Mesenchymal stem cell (in vitro differentiated cells and primary cell): ENCODE measurements at regions not wholly inside any gene's neighbourhood (a gene's known extent, or its start where the extent isn't known, plus 50 kb on each side); places are given as distances from the start of the nearest gene placed in this dataset.

Experiments used
- DNase-seq: peaks from one replicate; pipeline ENCODE4 v3.0.0-alpha.2; 2013
- H2AFZ ChIP-seq: one replicate; pipeline ENCODE4 v1.6.1; 2013; ENCODE audit warnings: low read depth, mild to moderate bottlenecking, control low read depth, inconsistent platforms, low read length, moderate library complexity
- H2AK5ac ChIP-seq: 2 replicates; pipeline ENCODE4 v1.6.1; 2013; ENCODE audit warnings: low read length, moderate library complexity, mild to moderate bottlenecking, inconsistent platforms; ENCODE audit not compliant: severe bottlenecking
- H2BK120ac ChIP-seq: one replicate; pipeline ENCODE4 v1.6.1; 2013; ENCODE audit warnings: low read depth, mild to moderate bottlenecking, inconsistent platforms, low read length, moderate library complexity
- H2BK12ac ChIP-seq, 2 experiments: one replicate each; pipeline ENCODE4 v1.6.1; 2013; ENCODE audit warnings: inconsistent platforms in 2 of 2, low read length in 2 of 2, mild to moderate bottlenecking in 2 of 2, moderate library complexity in 2 of 2, control low read depth in 1 of 2
- H2BK15ac ChIP-seq: one replicate; pipeline ENCODE4 v1.6.1; 2013; ENCODE audit warnings: mild to moderate bottlenecking, low read depth, inconsistent platforms; ENCODE audit not compliant: poor library complexity, severe bottlenecking
- H2BK5ac ChIP-seq: 2 replicates; pipeline ENCODE4 v1.6.1; 2013; ENCODE audit warnings: low read depth, mild to moderate bottlenecking, low read length, control low read depth, inconsistent platforms; ENCODE audit not compliant: poor library complexity, severe bottlenecking
- H3K14ac ChIP-seq, 2 experiments: one replicate each; pipeline ENCODE4 v1.6.1; 2013; ENCODE audit warnings: inconsistent platforms in 2 of 2, low read length in 2 of 2, control low read depth in 1 of 2, mild to moderate bottlenecking in 1 of 2, moderate library complexity in 1 of 2
- H3K18ac ChIP-seq, 2 experiments: one replicate each; pipeline ENCODE4 v1.6.1; 2013; ENCODE audit warnings: inconsistent platforms in 2 of 2, low read length in 2 of 2, control low read depth in 1 of 2, low read depth in 1 of 2, mild to moderate bottlenecking in 1 of 2
- H3K23ac ChIP-seq, 2 experiments: one replicate each; pipeline ENCODE4 v1.6.1; 2013; ENCODE audit warnings: inconsistent platforms in 2 of 2, low read length in 2 of 2, mild to moderate bottlenecking in 2 of 2, moderate library complexity in 2 of 2, control low read depth in 1 of 2
- H3K27ac ChIP-seq: 2 replicates; pipeline ENCODE4 v1.5.1; 2013; ENCODE audit warnings: mild to moderate bottlenecking, moderate library complexity, low read length, control low read depth, inconsistent platforms; ENCODE audit not compliant: poor library complexity, severe bottlenecking
- H3K27me3 ChIP-seq, 2 experiments: 2 replicates each; pipeline versions ENCODE4 v1.6.1 to v1.7.0; 2013; ENCODE audit warnings: low read length in 2 of 2, mild to moderate bottlenecking in 2 of 2, moderate library complexity in 2 of 2, control low read depth in 1 of 2, inconsistent platforms in 1 of 2; ENCODE audit not compliant: control insufficient read depth in 1 of 2, insufficient read depth in 1 of 2
- H3K36me3 ChIP-seq, 2 experiments: 2 replicates each; pipeline versions ENCODE4 v1.6.1 to v1.7.0; 2013; ENCODE audit warnings: low read length in 2 of 2, control low read depth in 1 of 2, inconsistent platforms in 1 of 2, low read depth in 1 of 2, mild to moderate bottlenecking in 1 of 2; ENCODE audit not compliant: insufficient read depth in 2 of 2, control insufficient read depth in 1 of 2
- H3K4ac ChIP-seq, 2 experiments: one replicate each; pipeline ENCODE4 v1.6.1; 2013; ENCODE audit warnings: inconsistent platforms in 2 of 2, low read length in 2 of 2, mild to moderate bottlenecking in 2 of 2, moderate library complexity in 2 of 2, control low read depth in 1 of 2, low read depth in 1 of 2
- H3K4me1 ChIP-seq: 2 replicates; pipeline ENCODE4 v1.6.1; 2013; ENCODE audit warnings: low read depth, low read length, control low read depth; ENCODE audit not compliant: control insufficient read depth, insufficient read depth
- H3K4me2 ChIP-seq: 2 replicates; pipeline ENCODE4 v1.6.1; 2013; ENCODE audit warnings: low read length, mild to moderate bottlenecking, inconsistent platforms; ENCODE audit not compliant: poor library complexity, severe bottlenecking
- H3K4me3 ChIP-seq, 2 experiments: 2 replicates each; pipeline versions ENCODE4 v1.5.1 to v1.7.0; 2013; ENCODE audit warnings: low read length in 2 of 2, mild to moderate bottlenecking in 2 of 2, control low read depth in 1 of 2, low read depth in 1 of 2; ENCODE audit not compliant: insufficient read depth in 1 of 2
- H3K79me1 ChIP-seq: replicated peaks from 2 replicates; pipeline ENCODE4 v1.6.1; 2013; ENCODE audit warnings: mild to moderate bottlenecking, control low read depth, low read length, inconsistent platforms; ENCODE audit not compliant: poor library complexity, severe bottlenecking
- H3K9ac ChIP-seq: 2 replicates; pipeline ENCODE4 v1.7.0; 2013; ENCODE audit warnings: mild to moderate bottlenecking, low read length, moderate library complexity
- H3K9me3 ChIP-seq: 2 replicates; pipeline ENCODE4 v1.7.0; 2013; ENCODE audit warnings: mild to moderate bottlenecking, low read length; ENCODE audit not compliant: control insufficient read depth
- H4K8ac ChIP-seq: one replicate; pipeline ENCODE4 v1.6.1; 2013; ENCODE audit warnings: inconsistent platforms, mild to moderate bottlenecking, low read length, moderate library complexity
- H4K91ac ChIP-seq: one replicate; pipeline ENCODE4 v1.6.1; 2013; ENCODE audit warnings: mild to moderate bottlenecking, low read length, inconsistent platforms
- WGBS: methylation state at CpG from one replicate; pipeline ENCODE4 v1.1.7; 2013; ENCODE audit warnings: mixed read lengths; 5-methylcytosine and 5-hydroxymethylcytosine counted together

- no peak overlapping the region for H2AK5ac ChIP-seq
- H4K91ac ChIP-seq: no peak overlapping the region
- no CpG with 5 or more reads among the region's 1 CpG for WGBS
- H3K36me3 ChIP-seq: no peaks in the 10 kb centered on the region
- H3K9me3 ChIP-seq: no peaks in the 10 kb centered on the region
- H3K4me2 ChIP-seq: no peak overlapping the region
- H3K14ac ChIP-seq: no peak overlapping the region
- no peak overlapping the region for H4K8ac ChIP-seq
- H2BK120ac ChIP-seq: no peak overlapping the region
- no peaks in the 10 kb centered on the region for H3K27me3 ChIP-seq
- no peak overlapping the region for H2BK15ac ChIP-seq
- H3K27ac ChIP-seq: no peak overlapping the region
- H3K18ac ChIP-seq: no peak overlapping the region
- H3K4ac ChIP-seq: no peak overlapping the region
- no peak overlapping the region for H3K9ac ChIP-seq
- H2BK12ac ChIP-seq: no peak overlapping the region
- H3K23ac ChIP-seq: no peak overlapping the region
- H3K79me1 ChIP-seq: no peaks in the 10 kb centered on the region
- DNase-seq: no peak
- H2BK5ac ChIP-seq: no peak overlapping the region
- H3K4me1 ChIP-seq: no peaks in the 10 kb centered on the region
- no peak overlapping the region for H2AFZ ChIP-seq
- no peak overlapping the region for H3K4me3 ChIP-seq
Measured at GRCh38 chr1:90480271-90480835, 236.7 kb downstream of the BARHL2 start.

DNA sequence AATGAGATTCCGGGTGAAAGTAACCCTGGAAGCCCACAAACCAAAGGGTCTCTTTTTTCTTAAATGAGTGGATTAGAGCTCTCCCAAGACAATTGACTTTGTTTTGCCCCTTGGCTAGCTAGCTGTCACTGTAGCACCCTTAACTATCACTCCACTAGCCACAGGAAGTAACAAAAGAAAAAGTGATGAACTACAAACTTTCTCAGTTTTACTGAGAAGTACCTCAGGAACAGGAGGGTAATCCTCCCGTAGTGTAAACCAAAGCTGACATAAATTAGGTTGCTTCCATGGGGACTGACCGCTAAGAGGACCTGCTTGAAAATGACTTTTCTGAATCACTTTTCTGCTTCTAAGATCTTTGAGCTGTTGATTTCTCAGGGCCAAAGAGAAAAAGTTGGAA lies 240.1 kb downstream of the BARHL2 start:
- WGBS: 89% methylated on average over 3 of the region's 3 CpGs
- H3K4me2 ChIP-seq: no peak overlapping the region
- H3K9me3 ChIP-seq: no peaks in the 10 kb centered on the region

DNA sequence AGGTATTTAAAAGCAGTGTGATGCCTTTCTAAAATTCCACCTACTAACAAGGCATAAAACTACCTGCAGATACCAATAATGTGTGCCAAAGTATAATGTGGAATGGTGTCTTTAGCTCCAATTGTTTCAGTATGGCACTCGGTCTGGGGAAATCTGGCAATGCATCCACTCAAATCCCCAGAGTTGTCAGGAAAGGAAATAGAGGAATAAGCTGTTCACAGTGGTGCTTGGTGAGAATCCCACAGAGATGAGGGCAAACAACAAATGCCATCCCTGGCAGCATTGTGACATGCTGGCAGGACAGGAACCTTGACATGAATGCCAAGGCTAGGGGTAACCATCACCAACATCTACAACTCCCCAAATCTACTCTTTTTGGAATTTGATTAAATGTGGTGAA lies 240.7 kb downstream of the BARHL2 start:
- no peaks in the 10 kb centered on the region for H3K27me3 ChIP-seq
- 63% methylated on average over 1 of the region's 1 CpG for WGBS
- H3K4ac ChIP-seq: no peak overlapping the region
- H3K9ac ChIP-seq: no peak overlapping the region
- no peaks in the 10 kb centered on the region for H3K4me1 ChIP-seq
- no peak overlapping the region for H3K18ac ChIP-seq
- no peak overlapping the region for H4K8ac ChIP-seq
- H3K9me3 ChIP-seq: no peaks in the 10 kb centered on the region
- H3K79me1 ChIP-seq: no peaks in the 10 kb centered on the region
- no peak overlapping the region for H2BK5ac ChIP-seq
- H2BK12ac ChIP-seq: no peak overlapping the region
- no peak overlapping the region for H3K23ac ChIP-seq
- H2BK120ac ChIP-seq: no peak overlapping the region
- no peak overlapping the region for H2AK5ac ChIP-seq
- no peak overlapping the region for H2AFZ ChIP-seq
- no peak overlapping the region for H3K27ac ChIP-seq
- H3K36me3 ChIP-seq: no peaks in the 10 kb centered on the region
- H3K4me3 ChIP-seq: no peak overlapping the region
- no peak overlapping the region for H3K14ac ChIP-seq
- no peak overlapping the region for H4K91ac ChIP-seq
- DNase-seq: no peak
- H2BK15ac ChIP-seq: no peak overlapping the region
- no peak overlapping the region for H3K4me2 ChIP-seq

More for the DNA sequence above, 240.1 kb downstream of the BARHL2 start:
- DNase-seq: no peak
- no peak overlapping the region for H3K14ac ChIP-seq
- H2AFZ ChIP-seq: no peak overlapping the region
- no peaks in the 10 kb centered on the region for H3K4me1 ChIP-seq
- no peak overlapping the region for H3K4me3 ChIP-seq
- H2BK120ac ChIP-seq: no peak overlapping the region
- no peaks in the 10 kb centered on the region for H3K27me3 ChIP-seq
- no peak overlapping the region for H3K9ac ChIP-seq
- no peak overlapping the region for H3K23ac ChIP-seq
- no peak overlapping the region for H2BK12ac ChIP-seq
- H3K79me1 ChIP-seq: no peaks in the 10 kb centered on the region
- H2AK5ac ChIP-seq: no peak overlapping the region
- no peak overlapping the region for H2BK5ac ChIP-seq
- no peak overlapping the region for H3K4ac ChIP-seq
- no peak overlapping the region for H2BK15ac ChIP-seq
- no peaks in the 10 kb centered on the region for H3K36me3 ChIP-seq
- no peak overlapping the region for H3K18ac ChIP-seq
- no peak overlapping the region for H4K8ac ChIP-seq
- H3K27ac ChIP-seq: no peak overlapping the region
- H4K91ac ChIP-seq: no peak overlapping the region

DNA sequence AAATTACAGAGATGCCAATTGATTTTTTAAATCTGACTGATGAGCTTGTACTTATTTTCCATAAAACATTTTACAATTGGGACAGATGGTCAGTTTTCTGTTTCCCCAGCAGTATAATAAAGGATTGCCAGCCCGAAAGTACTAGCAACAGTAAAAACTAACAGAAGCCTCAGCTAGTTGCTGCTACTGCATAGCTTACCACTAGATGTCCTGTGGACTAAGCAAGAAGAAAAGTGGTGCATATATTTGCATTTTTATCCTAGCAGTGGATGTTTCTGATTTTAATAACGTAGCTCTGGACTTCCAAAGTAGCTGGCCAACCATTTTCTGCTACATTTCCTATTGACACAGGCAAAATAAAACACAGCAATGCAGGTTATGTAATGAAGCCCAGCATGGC lies 241.5 kb downstream of the BARHL2 start:
- Histone ChIP-seq H3K9me3 (no peaks in the 10 kb centered on the region), H3K4me2 (no peak overlapping the region), H3K4ac (no peak overlapping the region), H2AK5ac (no peak overlapping the region), H2BK5ac (no peak overlapping the region), H3K14ac (no peak overlapping the region), H3K18ac (no peak overlapping the region), H3K27me3 (no peaks in the 10 kb centered on the region), H3K27ac (no peak overlapping the region), H2BK120ac (no peak overlapping the region), H3K9ac (no peak overlapping the region), H3K79me1 (no peaks in the 10 kb centered on the region), H3K4me1 (no peaks in the 10 kb centered on the region), H4K8ac (no peak overlapping the region), H3K36me3 (no peaks in the 10 kb centered on the region), H3K23ac (no peak overlapping the region), H3K4me3 (no peak overlapping the region), H2AFZ (no peak overlapping the region), H2BK12ac (no peak overlapping the region), H4K91ac (no peak overlapping the region), H2BK15ac (no peak overlapping the region)
- DNase-seq: no peak
- WGBS: 53% methylated on average over 2 of the region's 2 CpGs
